IgD-negative memory B cell (primary cell): ENCODE measurements at regions not wholly inside any gene's neighbourhood (a gene's known extent, or its start where the extent isn't known, plus 50 kb on each side); places are given as distances from the start of the nearest gene placed in this dataset.

Experiments
- H3K27ac Mint-ChIP-seq, 3 donors: one replicate each; pipeline ENCODE4 v1.8.0; 2020 to 2022; ENCODE audit warnings: mild to moderate bottlenecking in 3 of 3, mixed read lengths in 3 of 3, moderate library complexity in 1 of 3
- H3K27me3 Mint-ChIP-seq: one replicate; pipeline ENCODE4 v1.8.0; 2021; ENCODE audit warnings: mixed read lengths
- H3K36me3 Mint-ChIP-seq: one replicate; pipeline ENCODE4 v1.8.0; 2020; ENCODE audit warnings: mild to moderate bottlenecking, mixed read lengths
- H3K4me1 Mint-ChIP-seq, 3 donors: one replicate each; pipeline ENCODE4 v1.8.0; 2020 to 2022; ENCODE audit warnings: mixed read lengths in 3 of 3, mild to moderate bottlenecking in 1 of 3
- H3K4me3 Mint-ChIP-seq, 4 donors: one replicate each; pipeline ENCODE4 v1.8.0; 2020 to 2022; ENCODE audit warnings: mild to moderate bottlenecking in 4 of 4, mixed read lengths in 4 of 4, moderate library complexity in 3 of 4
- H3K9me3 Mint-ChIP-seq, 3 donors: one replicate each; pipeline ENCODE4 v1.8.0; 2020 to 2021; ENCODE audit warnings: mixed read lengths in 3 of 3, mild to moderate bottlenecking in 1 of 3

DNA sequence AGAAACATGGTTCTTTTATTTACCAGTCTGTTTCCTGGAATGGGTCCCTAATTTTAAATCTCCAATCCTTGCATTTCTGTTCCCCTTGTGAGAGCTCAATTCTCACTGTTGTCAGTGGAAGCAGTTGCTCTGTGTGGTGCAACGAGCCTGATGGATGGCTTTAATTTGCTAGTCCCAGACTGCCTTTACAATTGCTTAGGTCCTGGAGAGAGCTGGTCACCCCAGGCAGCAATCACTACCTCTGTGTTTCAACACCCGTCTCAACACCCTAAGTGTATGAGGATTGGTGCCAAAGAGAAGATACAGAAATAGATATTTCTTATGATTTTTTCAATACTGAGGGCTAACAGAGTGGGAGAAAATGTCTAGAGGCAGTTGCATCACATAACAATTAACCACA, 873.8 kb downstream of the GLUD2 start:
- Mint-ChIP-seq H3K27ac (no peak overlapping the region), H3K9me3 (peaks cover 0 to 6% (median 0%) of the 10 kb centered on the region in 3 donors), H3K4me1 (no peaks in the 10 kb centered on the region), H3K27me3 (no peaks in the 10 kb centered on the region), H3K4me3 (no peak overlapping the region), H3K36me3 (no peaks in the 10 kb centered on the region)

DNA sequence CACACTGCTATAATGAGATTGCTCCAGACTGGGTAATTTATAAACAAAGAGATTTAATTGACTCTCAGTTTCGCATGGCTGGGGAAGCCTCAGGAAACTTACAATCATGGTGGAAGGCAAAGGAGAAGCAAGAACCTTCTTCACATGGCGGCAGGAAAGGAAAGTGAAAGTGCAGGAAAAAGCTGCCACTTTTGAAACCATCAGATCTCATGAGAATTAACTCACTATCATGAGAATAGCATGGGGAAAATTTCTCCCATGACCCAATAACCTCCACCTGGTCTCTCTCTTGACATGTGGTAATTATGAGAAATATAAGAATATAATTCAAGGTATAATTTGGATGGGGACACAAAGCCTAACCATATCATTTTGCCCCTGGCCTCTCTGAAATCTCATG, 884.2 kb downstream of the GLUD2 start:
- Mint-ChIP-seq H3K4me3 (no peak overlapping the region), H3K4me1 (peaks cover 0 to 1% (median 0%) of the 10 kb centered on the region in 3 donors), H3K27me3 (no peaks in the 10 kb centered on the region), H3K36me3 (no peaks in the 10 kb centered on the region), H3K27ac (no peak overlapping the region), H3K9me3 (peaks cover 2 to 18% (median 4%) of the 10 kb centered on the region in 3 donors)

GRCh38 chrX:121932688-121933087, 885.3 kb downstream of the GLUD2 start:
- H3K9me3 Mint-ChIP-seq, result peaks cover 2 to 13% (median 4%) of the 10 kb centered on the region in 3 donors
- no peaks in the 10 kb centered on the region for H3K36me3 Mint-ChIP-seq
- no peak overlapping the region for H3K4me3 Mint-ChIP-seq
- H3K4me1 Mint-ChIP-seq, result peaks cover 0 to 1% (median 0%) of the 10 kb centered on the region in 3 donors
- H3K27me3 Mint-ChIP-seq, result no peaks in the 10 kb centered on the region
- no peak overlapping the region for H3K27ac Mint-ChIP-seq

GRCh38 chrX:121949041-121949760, 901.8 kb downstream of the GLUD2 start:
- no peaks in the 10 kb centered on the region for H3K27me3 Mint-ChIP-seq
- H3K4me1 Mint-ChIP-seq, result no peaks in the 10 kb centered on the region
- H3K4me3 Mint-ChIP-seq, result no peak overlapping the region
- H3K27ac Mint-ChIP-seq, result no peak overlapping the region
- H3K9me3 Mint-ChIP-seq, result peaks cover 0 to 4% (median 3%) of the 10 kb centered on the region in 3 donors
- no peaks in the 10 kb centered on the region for H3K36me3 Mint-ChIP-seq

DNA sequence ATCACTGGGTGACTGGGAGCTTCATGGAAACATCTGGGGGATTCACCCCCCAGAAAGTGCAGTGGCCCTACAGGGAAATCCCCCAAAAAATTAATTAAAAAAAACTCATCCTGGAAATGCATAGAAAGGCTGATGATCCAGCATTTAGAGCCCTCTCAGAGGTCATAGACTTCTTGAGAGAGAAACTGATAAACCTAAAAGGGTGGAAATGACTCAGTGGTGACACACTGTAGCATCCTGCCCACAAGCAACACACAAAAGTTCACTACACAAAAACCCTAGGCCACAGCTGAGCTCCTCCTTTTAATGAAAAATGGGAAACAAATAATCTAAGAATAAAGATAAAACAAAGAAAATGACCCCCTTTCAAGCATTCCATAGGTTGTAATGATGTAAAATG, 911.5 kb downstream of the GLUD2 start:
- no peak overlapping the region for H3K27ac Mint-ChIP-seq
- H3K27me3 Mint-ChIP-seq, result no peaks in the 10 kb centered on the region
- no peaks in the 10 kb centered on the region for H3K4me1 Mint-ChIP-seq
- peaks cover 2 to 8% (median 3%) of the 10 kb centered on the region in 3 donors for H3K9me3 Mint-ChIP-seq
- no peak overlapping the region for H3K4me3 Mint-ChIP-seq
- H3K36me3 Mint-ChIP-seq, result peaks cover 1% of the 10 kb centered on the region

- no peaks in the 10 kb centered on the region for H3K27me3 Mint-ChIP-seq
- H3K36me3 Mint-ChIP-seq, result peaks cover 3% of the 10 kb centered on the region
- no peaks in the 10 kb centered on the region for H3K4me1 Mint-ChIP-seq
- H3K9me3 Mint-ChIP-seq, result peaks cover 3 to 18% (median 5%) of the 10 kb centered on the region in 3 donors
- no peak overlapping the region for H3K27ac Mint-ChIP-seq
- H3K4me3 Mint-ChIP-seq, result no peak overlapping the region
Measured at GRCh38 chrX:121975671-121976070, 928.3 kb downstream of the GLUD2 start.

DNA sequence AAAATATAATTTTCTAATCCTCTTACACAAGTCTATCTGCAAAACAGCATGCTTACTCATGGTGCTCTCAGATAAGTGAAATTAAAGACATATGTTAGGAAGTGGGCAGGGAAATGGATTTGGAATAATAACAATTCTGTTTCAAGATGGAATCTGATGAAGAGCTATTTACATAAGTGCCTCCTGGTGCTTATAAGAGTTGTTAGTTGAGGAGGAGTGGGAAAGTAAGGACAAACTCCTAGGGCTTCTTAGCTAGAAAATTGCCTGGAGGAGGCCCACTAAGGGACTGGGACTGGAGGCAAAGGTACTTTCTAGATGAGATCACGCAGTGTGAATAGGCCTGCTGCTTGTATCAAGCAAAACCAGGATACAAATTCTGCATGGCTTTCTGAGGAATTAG, 939.8 kb downstream of the GLUD2 start:
- Mint-ChIP-seq H3K27ac (no peak overlapping the region), H3K4me1 (no peaks in the 10 kb centered on the region), H3K9me3 (peaks cover 3 to 17% (median 5%) of the 10 kb centered on the region in 3 donors), H3K4me3 (no peak overlapping the region), H3K27me3 (no peaks in the 10 kb centered on the region), H3K36me3 (no peaks in the 10 kb centered on the region)

GRCh38 chrX:121987835-121988234, 940.4 kb downstream of the GLUD2 start:
- Mint-ChIP-seq H3K27ac (no peak overlapping the region), H3K4me3 (no peak overlapping the region), H3K36me3 (no peaks in the 10 kb centered on the region), H3K9me3 (peaks cover 3 to 17% (median 5%) of the 10 kb centered on the region in 3 donors), H3K27me3 (no peaks in the 10 kb centered on the region), H3K4me1 (no peaks in the 10 kb centered on the region)

GRCh38 chrX:122004127-122004526, 956.7 kb downstream of the GLUD2 start:
- Mint-ChIP-seq H3K9me3 (peaks cover under 1 to 7% (median 7%) of the 10 kb centered on the region in 3 donors), H3K27me3 (no peaks in the 10 kb centered on the region), H3K27ac (no peak overlapping the region), H3K4me1 (no peaks in the 10 kb centered on the region), H3K36me3 (peaks cover 1% of the 10 kb centered on the region), H3K4me3 (peak overlapping the region in 1 of 4 donors; percentile 37)

DNA sequence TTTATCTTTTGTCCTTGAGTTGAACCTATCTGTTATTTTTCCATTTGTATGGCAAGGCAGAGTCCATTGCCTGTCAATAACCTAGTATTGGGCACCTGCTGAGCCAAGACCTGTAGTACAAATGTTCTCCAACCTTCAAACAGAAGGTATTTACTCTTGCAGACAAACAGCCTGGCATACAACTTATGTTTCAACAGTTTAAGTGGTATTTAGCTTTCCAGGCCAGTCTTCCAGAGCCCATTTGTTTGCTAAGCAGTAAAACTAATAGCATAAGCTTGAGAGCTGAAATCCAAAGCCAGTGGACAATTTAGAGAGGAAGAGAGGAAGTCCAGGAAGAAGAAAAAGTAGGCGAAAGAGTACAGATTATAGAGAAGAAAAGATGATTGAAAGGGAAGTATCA, 979.3 kb downstream of the GLUD2 start:
- no peak overlapping the region for H3K27ac Mint-ChIP-seq
- no peak overlapping the region for H3K4me3 Mint-ChIP-seq
- no peaks in the 10 kb centered on the region for H3K4me1 Mint-ChIP-seq
- H3K36me3 Mint-ChIP-seq, result no peaks in the 10 kb centered on the region
- no peaks in the 10 kb centered on the region for H3K27me3 Mint-ChIP-seq
- H3K9me3 Mint-ChIP-seq, result peaks cover 4 to 8% (median 6%) of the 10 kb centered on the region in 3 donors

DNA sequence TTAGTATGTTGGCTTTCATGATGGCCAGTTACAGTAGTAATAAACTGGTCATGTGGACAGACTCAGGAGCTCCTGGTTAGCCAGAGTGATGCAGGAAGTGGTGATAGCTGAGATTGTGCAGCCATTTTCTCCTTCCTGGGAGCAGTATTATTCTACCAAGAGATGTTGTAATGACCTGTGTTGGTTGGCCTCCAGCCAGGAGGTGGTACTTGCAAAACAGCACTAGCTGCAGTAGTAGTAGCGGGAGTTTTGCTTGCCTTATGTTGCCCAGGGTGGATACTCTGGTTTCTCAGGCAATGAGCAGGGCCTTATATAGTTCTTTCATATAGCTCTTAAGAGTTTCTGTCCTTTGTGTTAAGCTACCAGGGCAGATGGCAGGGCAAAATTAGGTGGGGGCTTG, 998.8 kb downstream of the GLUD2 start:
- no peak overlapping the region for H3K27ac Mint-ChIP-seq
- H3K4me3 Mint-ChIP-seq, result no peak overlapping the region
- no peaks in the 10 kb centered on the region for H3K36me3 Mint-ChIP-seq
- H3K9me3 Mint-ChIP-seq, result peaks cover 0 to 7% (median 1%) of the 10 kb centered on the region in 3 donors
- no peaks in the 10 kb centered on the region for H3K4me1 Mint-ChIP-seq
- H3K27me3 Mint-ChIP-seq, result no peaks in the 10 kb centered on the region

GRCh38 chrX:122046815-122047214, 999.4 kb downstream of the GLUD2 start:
- no peaks in the 10 kb centered on the region for H3K27me3 Mint-ChIP-seq

DNA sequence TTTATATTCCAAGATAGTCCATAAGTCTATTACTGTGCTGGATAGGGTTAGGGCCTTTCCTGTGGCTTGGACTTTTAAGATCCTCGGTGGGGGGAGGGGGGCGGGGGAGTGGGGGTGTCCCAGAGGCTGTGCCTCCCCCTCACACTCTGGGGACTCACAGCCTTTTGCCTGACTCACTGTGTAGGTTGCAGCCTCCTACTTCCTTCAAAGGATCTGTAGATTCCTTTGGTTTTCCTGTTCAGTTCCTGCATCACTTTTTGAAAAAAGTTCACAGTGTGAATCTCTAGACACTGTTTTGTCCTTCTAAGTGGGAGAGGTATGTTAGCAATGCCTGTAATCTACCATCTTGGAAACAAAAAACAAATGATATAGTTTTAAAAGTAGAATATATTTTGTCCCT, 999.9 kb downstream of the GLUD2 start:
- Mint-ChIP-seq H3K27ac (no peak overlapping the region), H3K4me1 (no peaks in the 10 kb centered on the region), H3K36me3 (no peaks in the 10 kb centered on the region), H3K9me3 (peaks cover 0 to 4% (median 1%) of the 10 kb centered on the region in 3 donors), H3K4me3 (no peak overlapping the region), H3K27me3 (no peaks in the 10 kb centered on the region)

More at GRCh38 chrX:122046815-122047214, 999.4 kb downstream of the GLUD2 start:
- H3K4me1 Mint-ChIP-seq, result no peaks in the 10 kb centered on the region
- H3K27ac Mint-ChIP-seq, result no peak overlapping the region
- H3K36me3 Mint-ChIP-seq, result no peaks in the 10 kb centered on the region
- H3K9me3 Mint-ChIP-seq, result peaks cover 0 to 4% (median 1%) of the 10 kb centered on the region in 3 donors
- no peak overlapping the region for H3K4me3 Mint-ChIP-seq

- Mint-ChIP-seq H3K36me3 (no peaks in the 10 kb centered on the region), H3K4me3 (no peak overlapping the region), H3K27ac (no peak overlapping the region), H3K9me3 (peaks cover 0 to 3% (median 0%) of the 10 kb centered on the region in 3 donors), H3K27me3 (no peaks in the 10 kb centered on the region), H3K4me1 (no peaks in the 10 kb centered on the region)
Measured at GRCh38 chrX:122055460-122055859, 1008.0 kb downstream of the GLUD2 start.

GRCh38 chrX:122055979-122056715, 1008.7 kb downstream of the GLUD2 start:
- Mint-ChIP-seq H3K27me3 (no peaks in the 10 kb centered on the region), H3K9me3 (peaks cover 0 to 3% (median 0%) of the 10 kb centered on the region in 3 donors), H3K4me3 (no peak overlapping the region), H3K4me1 (no peaks in the 10 kb centered on the region), H3K27ac (no peak overlapping the region), H3K36me3 (no peaks in the 10 kb centered on the region)
